ENCODE measurements at regions not wholly inside any gene's neighbourhood (a gene's known extent, or its start where the extent isn't known, plus 50 kb on each side); places are given as distances from the start of the nearest gene placed in this dataset.
A peak's percentile ranks its signal among the peaks of the same experiment; 100 is the strongest.

DNA sequence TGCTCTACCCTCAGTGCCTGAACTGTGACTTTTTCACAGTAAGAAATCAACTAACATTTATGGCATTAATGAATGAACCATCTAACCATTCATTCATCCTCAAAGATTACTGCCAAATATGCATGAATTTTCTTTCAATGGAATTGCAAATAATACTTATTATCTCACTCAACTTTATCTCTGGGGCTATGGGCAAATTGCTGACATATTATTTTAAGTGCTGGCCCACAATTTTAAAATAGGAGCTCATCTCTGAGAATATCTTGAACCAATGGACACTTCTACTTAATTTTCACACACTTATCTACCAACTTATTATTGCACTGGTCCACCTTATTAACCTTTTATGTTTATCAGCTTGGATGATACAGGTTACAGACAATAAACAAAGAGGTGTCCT, 182.8 kb downstream of the RBM43 start:
- no peak for DNase-seq

GRCh38 chr2:151071906-151072305, 189.8 kb downstream of the RBM43 start:
- DNase-seq: no peak

GRCh38 chr2:151071382-151071781, 190.3 kb downstream of the RBM43 start:
- DNase-seq: no peak

DNA sequence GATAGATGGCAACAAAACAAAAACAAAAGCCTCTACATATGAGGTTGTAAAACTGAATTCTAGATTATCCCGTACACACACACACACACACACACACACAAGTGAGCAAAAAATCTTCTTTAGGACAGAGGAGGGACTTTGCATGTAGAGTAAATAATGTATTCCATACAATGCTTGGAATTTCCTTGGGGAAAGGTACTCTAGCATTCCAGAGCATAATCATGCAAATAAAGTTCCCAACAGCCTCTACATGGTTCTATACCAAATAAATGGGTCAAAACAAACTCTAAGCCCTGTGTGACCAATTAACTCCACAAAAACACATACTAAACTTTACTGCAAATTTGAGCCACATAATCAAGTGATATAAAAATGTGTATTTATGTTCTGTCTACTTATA, 191.4 kb downstream of the RBM43 start:
- DNase-seq: no peak

- no peak for DNase-seq
These were observed 193.8 kb downstream of the RBM43 start for GRCh38 chr2:151067658-151068369.

DNA sequence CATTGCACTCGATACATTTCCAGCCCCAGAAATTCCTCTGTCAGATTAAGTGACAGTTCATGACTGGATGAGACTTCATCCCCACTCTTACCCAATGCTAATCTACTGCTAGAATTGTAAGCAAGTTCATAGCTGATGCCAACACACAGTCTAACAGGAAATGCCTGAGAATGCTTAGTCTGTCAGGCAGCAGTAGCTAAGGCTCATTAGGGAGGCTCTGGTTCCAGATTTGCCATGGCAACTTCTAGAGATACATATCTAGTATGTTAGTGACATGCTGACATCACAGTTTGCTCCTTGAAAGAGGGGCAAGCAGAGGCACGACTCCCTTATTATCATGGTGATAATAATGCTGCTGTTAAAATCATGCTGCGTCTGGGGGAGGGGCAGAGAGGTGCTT, 198.4 kb downstream of the RBM43 start:
- DNase-seq: no peak

DNA sequence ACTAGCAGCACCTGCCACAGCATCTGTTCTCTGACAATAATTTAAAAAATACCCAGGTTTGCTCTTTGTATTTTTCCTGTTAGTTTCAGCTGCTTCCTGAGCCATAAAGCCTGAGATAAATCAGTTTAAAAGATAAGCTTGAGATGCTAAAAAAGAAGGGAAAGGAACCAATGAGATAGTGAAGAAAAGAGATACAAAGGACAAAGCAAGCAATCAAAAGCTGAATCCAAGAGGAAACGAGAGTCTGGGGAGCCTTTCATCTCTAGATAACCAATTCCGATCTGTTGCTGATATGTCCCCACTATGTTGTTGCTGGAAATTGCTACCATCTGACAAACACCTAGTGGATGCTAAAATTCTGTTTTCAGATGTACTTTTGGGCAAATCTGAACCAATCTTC, 201.4 kb downstream of the RBM43 start:
- no peak for DNase-seq

DNA sequence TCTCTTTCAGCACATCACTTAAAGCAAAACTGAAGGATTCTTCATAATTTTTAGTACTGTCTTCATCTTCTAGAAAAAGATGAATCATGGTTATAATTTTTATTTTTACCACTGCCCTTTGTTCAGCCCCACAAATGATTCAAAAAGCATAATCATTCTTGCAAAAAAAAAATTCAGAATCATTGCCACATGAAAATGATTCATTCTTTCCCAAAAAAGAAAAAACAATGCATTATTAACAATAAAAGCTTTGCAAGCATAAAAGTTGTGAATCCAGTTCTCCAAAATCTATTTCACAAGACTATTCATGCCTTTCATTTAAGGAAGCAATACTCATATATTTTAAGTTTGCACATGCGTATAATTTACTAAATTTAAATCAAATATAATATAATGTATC, 204.8 kb downstream of the RBM43 start:
- DNase-seq: no peak

- no peak for DNase-seq
These were observed 208.0 kb downstream of the RBM43 start for GRCh38 chr2:151053661-151053990.

DNA sequence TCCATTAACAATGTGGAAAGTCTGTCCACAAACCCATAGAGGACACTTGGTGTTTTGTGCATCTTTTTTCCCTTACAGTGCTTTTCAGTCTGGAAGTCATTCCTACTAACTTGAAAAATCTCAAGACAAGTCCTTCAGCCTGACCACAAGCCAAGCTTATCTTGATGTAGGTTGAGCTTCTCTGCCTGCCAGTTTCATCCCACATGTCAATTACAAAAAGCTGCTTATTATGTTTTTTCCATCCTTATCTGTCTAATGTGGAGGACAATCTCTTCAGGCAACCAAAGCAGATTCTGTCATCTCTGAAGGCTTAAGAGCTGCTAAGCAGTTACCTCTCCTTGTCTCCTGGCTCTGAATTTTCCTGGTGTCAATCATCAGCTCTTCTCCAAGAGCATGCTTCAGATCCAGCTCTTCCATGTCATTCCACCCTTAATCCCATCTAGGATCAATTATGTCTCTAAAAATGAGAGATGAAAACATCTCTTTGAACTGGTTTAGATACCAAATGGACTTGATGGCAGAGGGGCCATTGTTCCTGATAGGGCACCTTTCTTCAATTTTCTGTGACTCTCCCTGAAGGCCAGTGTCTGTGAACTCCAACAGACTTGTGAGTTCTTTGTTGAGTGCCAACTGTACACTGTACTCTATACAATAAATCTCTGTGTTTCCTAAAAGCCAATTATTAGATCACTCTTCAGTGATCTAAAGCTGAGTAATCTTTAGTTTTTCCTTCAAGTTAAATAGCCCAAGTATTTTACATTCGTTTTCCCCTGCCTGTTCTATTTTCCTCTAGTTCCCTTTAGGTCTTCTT, 208.6 kb downstream of the RBM43 start:
- no peak for DNase-seq

DNA sequence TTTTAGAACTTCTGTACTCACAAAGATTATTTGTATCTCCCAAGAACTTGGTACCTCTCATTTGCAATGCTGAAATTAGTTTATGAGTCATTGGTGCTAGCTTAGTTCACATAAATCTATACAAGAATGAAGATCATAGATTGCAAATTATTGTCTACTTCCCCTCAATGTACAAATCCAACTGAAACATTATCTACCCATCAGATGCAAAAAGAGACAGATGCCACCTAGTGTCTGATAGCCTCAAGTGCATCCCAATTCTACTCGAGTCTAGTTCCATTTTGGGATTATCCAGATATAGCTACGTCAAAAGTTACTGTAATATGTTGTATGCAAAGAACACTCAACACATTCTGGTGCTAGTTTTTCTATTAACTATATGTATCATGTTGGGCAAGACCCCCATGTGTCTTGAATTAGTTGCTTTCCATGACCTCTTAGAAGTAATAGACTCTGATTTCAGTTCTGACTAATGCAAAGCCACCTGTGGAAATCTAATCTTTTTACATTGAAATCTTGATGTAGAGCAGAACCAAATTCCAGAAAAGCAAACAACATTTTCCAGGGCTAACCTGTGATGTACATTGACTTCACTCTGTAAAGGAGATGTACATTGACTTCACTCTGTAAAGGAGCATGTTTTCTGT, 210.0 kb downstream of the RBM43 start:
- peak; percentile 19 to 20 for DNase-seq

GRCh38 chr2:151049746-151050145, 211.9 kb downstream of the RBM43 start:
- no peak for DNase-seq

GRCh38 chr2:151048331-151049054, 213.2 kb downstream of the RBM43 start:
- DNase-seq: no peak

DNA sequence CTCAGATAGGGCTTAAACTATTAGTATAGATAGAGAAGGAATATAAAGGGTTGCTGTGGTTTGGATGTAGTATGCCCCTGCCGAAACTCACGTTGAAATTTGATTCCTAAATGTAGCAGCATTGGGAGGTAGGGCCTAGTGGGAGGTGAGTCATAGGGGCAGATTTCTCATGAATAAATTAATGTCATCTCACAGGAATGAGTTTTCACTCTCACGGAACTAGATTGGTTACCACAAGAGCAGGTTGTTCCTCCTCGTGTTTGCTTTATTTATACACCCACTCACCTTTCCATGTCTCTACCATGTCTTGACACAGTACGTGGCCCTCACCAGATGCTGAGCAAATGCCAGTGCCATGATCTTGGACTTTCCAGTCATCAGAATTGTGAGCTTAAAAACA, 218.2 kb downstream of the RBM43 start:
- DNase-seq: no peak

- DNase-seq: no peak
These were observed 218.7 kb downstream of the RBM43 start for GRCh38 chr2:151042964-151043363.

GRCh38 chr2:151040039-151040438, 221.6 kb downstream of the RBM43 start:
- DNase-seq: no peak

GRCh38 chr2:151038516-151038915, 223.1 kb downstream of the RBM43 start:
- DNase-seq: no peak

DNA sequence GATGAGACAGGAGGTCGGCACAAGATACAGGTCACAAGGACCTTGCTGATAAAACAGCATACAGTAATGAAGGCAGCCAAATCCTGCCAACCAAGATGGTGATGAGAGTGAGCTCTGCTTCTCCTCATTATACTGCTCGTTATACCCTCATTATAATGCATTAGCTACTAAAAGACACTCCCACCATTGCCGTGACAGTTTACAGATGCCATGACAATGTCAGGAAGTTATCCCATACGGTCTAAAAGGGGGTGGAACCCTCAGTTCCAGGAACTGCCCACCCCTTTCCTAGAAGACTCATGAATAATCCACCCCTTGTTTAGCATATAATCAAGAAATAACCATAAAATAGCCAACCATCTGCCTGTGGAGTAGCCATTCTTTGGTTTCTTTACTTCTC, 224.2 kb downstream of the RBM43 start:
- DNase-seq: no peak

DNA sequence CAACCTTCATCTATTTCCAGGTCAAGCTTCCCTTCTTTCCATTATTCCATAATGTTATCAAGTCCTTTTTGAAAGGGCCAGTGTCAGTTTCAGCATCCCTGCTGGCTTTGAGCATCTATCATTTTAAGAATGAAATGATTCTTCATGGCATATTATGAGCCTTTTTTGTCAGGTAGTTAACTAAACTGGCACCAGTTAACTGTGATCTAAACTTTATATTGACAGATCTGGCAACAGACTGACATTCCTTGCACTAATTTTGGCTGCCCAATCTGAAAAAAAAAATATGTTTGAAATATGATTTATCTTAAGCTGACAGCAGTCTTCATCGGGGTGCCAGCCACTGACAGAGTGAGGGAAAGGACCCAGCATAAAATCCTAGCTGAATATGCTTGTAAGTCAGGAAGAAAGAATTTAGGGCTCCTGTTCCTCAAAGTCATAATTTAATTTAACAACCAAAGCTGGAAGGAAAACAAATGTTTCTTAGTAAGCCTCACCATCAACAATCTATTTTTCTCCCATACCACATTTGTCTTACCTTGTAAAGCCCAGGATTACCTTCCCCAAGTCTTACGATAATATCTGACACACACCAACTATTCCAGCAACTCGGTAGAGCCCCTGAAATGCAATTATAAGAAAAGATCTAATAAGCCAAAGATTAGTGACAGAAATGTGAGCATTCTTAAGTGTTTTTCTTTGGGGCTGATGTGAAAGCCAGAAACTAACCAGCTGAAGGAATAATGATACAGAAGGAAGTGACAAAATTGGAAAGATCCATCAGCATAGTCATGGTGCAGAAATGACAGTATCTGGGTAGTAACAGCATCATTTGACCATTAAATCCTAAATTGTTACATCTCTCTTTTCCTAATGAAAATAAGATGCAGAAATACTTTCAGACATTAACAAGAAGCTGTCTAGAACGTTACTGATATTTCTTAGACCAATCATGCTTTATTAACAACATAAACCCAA, 228.1 kb downstream of the RBM43 start:
- no peak for DNase-seq

DNA sequence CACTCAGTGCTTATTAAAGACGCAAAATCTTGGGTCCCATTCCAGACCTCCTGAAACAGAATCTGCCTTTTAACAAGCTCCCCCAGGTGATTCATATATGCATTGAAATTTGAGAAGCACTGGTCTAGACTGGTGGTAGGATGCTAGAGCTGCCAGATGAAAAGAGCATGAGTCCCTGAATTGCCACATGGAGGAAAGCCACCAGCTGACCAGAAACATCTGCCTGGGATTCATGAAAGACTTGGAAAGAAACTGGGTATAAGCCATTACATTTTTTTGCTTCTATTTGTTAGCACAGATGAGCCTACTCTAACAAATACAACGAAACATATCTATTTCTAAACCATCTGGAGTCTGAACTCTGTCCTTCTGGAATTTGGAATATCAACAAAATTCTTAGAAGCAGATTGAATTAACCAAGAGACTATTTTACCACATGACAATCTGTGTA, 228.9 kb downstream of the RBM43 start:
- no peak for DNase-seq

GRCh38 chr2:151030663-151031230, 230.9 kb downstream of the RBM43 start:
- DNase-seq: no peak

Measured in activated T-cell treated with anti-CD3 and anti-CD28 coated beads, Interleukin-2, amount 50 U/mL, for 48 hours (primary cell).